Activated CD8-positive, alpha-beta memory T cell treated with anti-CD3 and anti-CD28 coated beads for 36 hours (primary cell): ENCODE measurements at regions not wholly inside any gene's neighbourhood (a gene's known extent, or its start where the extent isn't known, plus 50 kb on each side); places are given as distances from the start of the nearest gene placed in this dataset.

Experiments used
- CTCF ChIA-PET: fragments of 350-600 bp; sonication (Branson Sonifier 250); formaldehyde crosslinking; loops from one replicate; lab custom pipeline; 2021; ENCODE audit warnings: antibody characterized with exemption; lab: Charles Lee
- POLR2A ChIA-PET: fragments of 350-600 bp; sonication (Branson Sonifier 250); formaldehyde crosslinking; loops from one replicate; lab custom pipeline; 2021; ENCODE audit warnings: antibody characterized with exemption; lab: Charles Lee

DNA sequence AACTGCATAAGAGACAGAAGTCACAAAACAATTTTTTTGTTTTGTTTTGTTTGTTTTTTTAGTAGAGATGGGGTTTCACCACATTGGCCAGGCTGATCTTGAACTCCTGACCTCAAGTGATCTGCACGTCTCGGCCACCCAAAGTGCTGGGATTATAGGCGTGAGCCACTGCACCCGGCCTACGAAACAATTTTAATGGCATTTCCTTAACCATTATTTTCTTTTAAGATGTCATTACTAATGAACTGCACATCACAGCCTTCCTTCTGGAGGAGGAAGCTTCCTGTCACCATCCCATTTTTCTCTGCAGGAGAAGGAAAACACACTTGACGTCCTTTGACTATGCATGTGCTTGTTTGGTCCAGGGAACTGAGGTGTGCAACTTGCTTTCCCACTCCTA lies 125.3 kb upstream of the AKIRIN2 start:
- ChIA-PET POLR2A (no interaction called here), CTCF (no interaction called here)

DNA sequence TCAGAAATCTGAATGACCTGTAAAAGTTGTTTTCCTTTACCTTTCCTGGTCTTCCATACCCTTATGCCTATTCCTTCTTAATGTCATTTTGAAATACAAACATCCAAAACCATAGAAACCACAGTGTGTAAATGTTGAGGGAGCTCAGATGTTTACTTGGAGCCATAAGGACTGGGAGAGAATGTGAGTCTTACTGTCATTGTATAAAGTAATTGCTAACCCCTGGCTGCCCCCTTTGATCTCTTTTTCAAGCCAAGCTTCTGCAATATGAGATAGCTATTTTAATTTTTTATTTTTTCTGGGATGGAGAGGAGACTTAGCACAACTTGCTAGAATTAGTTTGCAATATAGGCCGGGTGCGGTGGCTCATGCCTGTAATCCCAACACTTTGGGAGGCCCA lies 124.4 kb upstream of the AKIRIN2 start:
- CTCF ChIA-PET: no interaction called here
- POLR2A ChIA-PET: no interaction called here

DNA sequence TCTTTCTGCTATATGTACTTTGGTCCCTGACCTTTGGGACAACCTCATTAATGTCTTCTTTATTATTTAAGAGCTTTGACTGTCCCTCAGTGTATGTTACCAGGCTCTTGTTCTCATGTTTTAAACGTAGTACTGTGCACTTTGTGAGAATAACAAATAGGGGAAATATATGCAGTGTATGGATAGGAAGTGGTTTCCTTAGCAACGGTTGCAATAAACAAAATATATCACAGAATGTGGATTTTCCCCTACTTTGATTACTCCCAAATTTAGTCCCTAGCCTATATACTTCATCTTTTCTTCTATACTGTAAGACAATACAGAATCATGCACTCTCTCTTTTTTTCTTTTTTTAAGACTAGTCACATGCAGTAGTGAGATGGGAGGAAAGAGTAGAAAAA lies 123.8 kb upstream of the AKIRIN2 start:
- ChIA-PET CTCF (no interaction called here), POLR2A (no interaction called here)

DNA sequence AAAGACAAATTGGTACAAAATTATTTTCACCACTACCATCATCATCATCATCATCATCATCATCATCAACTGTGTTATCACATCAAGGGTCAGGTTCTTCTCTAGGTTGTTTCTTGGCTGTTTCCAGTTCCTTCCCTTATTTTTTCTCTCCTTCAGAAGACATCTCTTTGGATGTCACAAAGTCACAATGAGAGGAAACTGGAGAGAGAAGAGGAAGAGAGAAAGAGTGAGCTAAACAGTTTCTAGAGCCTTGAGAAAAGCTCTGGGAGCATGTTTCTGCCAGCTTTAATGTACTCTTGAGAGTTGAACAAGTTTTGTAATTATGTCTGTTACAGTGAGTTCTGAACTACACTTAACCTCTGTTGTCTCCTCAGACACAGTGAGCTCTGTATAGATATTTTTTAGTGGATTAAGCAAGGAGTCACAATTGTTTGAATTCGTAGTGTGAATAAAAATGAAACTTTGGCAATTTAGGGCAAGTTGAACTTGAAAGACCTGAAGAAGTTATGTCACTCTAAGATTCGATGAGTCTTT lies 123.0 kb upstream of the AKIRIN2 start:
- ChIA-PET CTCF (no interaction called here), POLR2A (no interaction called here)

- ChIA-PET POLR2A (no interaction called here), CTCF (interaction anchor here (0.7 kb wide), 1 partner anchor 417 kb away, joined by 3 read pairs; no protein-coding TSS in a partner anchor)
Measured at GRCh38 chr6:87822011-87822410, 120.0 kb upstream of the AKIRIN2 start.

GRCh38 chr6:87820343-87820984 lies 118.4 kb upstream of the AKIRIN2 start:
- POLR2A ChIA-PET: no interaction called here

GRCh38 chr6:87817183-87817582 lies 115.2 kb upstream of the AKIRIN2 start:
- ChIA-PET POLR2A (no interaction called here), CTCF (no interaction called here)

More at GRCh38 chr6:87820343-87820984, 118.4 kb upstream of the AKIRIN2 start:
- CTCF ChIA-PET: interaction anchor here (0.6 to 0.7 kb wide), 3 partner anchors 115 to 356 kb away, joined by 3 to 5 read pairs (median 4); no protein-coding TSS in a partner anchor

- CTCF ChIA-PET: no interaction called here
- POLR2A ChIA-PET: no interaction called here
Measured at GRCh38 chr6:87815449-87815848, 113.4 kb upstream of the AKIRIN2 start.

DNA sequence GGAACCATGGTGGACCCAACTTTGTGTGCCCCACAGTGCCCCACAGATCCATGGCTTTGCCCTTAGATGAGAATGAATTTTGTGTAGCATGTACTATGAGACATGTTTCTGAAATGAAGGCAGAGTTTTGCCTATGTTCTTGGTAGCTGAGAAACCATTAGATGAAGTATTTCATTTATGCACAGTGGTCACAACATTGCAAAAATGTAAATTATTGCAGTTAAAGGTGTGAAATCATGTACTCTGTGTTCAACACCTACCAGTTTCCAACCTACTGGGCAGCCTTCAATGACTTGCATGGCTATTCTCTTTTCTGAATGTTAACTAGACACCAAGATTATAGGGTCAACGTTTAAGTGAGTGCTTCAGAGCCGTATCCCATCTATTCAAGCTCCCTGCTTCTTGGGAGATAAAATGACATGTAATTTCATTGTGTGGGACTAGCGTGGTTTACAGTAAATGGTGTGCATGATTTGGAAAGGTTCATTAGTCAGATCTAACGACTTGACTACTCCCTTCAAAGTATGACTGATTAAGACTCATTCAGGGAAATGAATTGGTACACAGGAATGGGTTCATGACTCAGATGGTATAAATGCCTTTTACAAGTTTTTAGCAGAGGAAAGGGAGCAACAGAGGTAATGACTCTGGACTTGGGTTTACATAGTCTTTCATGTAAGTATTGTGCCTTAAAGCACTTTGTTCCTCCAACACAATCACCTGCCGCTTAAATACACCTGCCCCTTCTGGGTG lies 106.1 kb upstream of the AKIRIN2 start:
- ChIA-PET POLR2A (no interaction called here), CTCF (no interaction called here)

GRCh38 chr6:87807475-87807874 lies 105.4 kb upstream of the AKIRIN2 start:
- CTCF ChIA-PET: no interaction called here
- POLR2A ChIA-PET: no interaction called here

GRCh38 chr6:87806635-87807034 lies 104.6 kb upstream of the AKIRIN2 start:
- POLR2A ChIA-PET: no interaction called here
- CTCF ChIA-PET: no interaction called here

DNA sequence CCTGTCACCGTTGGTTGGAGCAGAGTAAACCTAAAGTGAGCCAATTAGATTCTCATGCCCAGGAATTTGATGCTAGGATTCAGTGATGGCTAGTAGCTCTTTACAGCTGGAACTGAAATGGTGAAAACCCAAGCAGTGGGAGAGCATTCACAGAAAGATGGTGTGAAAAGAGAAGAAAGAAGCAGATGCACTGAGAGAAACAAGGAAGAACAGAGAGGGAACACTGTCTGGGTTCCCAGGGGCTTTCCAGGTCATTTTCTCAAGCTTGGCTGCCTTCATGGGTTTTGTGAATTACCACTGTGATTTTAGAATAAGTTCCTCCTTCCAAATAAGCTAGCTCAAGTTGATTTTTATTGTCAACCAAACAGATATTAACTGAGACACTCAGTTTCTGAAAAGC lies 104.1 kb upstream of the AKIRIN2 start:
- POLR2A ChIA-PET: no interaction called here
- CTCF ChIA-PET: no interaction called here

DNA sequence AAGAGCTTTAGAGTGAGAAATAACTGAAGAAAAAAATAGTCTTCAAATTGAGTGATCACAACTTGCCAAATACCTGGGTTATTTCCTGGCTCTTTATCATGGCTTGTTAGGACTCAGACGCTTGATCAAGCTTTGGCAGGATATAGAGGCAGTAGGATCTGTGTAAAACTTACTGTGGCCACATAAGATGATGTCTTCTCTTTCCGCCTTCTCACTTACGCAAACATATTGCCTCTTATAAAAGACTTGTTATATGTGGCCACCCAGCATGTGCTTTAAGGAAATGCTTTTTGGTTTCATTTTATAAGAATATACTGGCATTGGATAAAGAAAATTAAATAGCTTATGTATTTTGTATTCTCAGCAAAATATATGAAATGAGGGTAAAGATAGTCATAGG lies 101.8 kb upstream of the AKIRIN2 start:
- ChIA-PET CTCF (interaction anchor here (1.1 kb wide), 1 partner anchor 148 kb away, joined by 4 read pairs; no protein-coding TSS in a partner anchor), POLR2A (interaction anchor here (0.6 kb wide), 1 partner anchor 12 kb away, joined by 3 read pairs; no protein-coding TSS in a partner anchor)

- ChIA-PET POLR2A (no interaction called here), CTCF (no interaction called here)
Measured at GRCh38 chr6:87799651-87800050, 97.6 kb upstream of the AKIRIN2 start.

DNA sequence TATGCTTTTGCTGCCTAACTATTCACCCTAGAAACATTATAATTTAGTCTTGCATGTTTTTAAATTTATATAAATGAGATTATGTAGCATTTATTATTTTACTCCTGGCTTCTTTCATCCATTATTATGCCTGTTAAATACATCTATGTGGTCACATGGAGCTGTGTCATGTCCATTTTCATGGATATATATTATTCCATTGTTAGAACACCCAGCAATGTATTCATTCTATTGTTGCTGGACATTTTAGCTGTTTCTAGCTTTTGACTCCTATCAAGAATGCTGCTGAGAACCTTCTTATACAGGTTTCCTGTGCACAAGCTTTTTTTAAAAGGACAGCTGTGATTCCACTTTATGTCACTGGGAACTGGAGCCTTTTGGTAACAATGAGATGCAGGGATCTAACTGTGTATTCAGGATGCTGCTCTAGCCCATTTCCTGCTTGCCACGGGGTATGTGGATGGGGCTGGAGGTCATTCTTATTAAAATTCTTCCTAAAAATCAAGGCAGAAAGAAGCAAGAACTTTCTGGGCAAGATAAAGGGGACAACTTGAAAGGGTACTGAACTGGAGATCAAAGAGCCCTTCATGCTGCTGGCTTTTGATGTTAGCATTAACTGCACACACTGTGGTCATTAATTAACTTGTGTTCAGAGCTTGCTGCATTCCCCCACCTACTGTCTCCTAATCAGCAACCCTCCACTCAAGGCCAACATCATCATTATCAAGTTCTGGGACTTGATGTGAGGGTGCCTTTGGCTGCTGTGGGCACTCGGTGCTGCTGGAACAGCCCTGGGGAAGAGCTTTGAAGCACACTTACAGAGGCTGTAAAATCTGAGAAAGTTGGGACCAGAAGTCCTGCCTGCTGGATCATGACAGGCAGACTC lies 96.6 kb upstream of the AKIRIN2 start:
- CTCF ChIA-PET: no interaction called here
- POLR2A ChIA-PET: no interaction called here

GRCh38 chr6:87794922-87795885 lies 93.2 kb upstream of the AKIRIN2 start:
- ChIA-PET CTCF (interaction anchor here (0.7 kb wide), 1 partner anchor 296 kb away, joined by 3 read pairs; no protein-coding TSS in a partner anchor), POLR2A (no interaction called here)

DNA sequence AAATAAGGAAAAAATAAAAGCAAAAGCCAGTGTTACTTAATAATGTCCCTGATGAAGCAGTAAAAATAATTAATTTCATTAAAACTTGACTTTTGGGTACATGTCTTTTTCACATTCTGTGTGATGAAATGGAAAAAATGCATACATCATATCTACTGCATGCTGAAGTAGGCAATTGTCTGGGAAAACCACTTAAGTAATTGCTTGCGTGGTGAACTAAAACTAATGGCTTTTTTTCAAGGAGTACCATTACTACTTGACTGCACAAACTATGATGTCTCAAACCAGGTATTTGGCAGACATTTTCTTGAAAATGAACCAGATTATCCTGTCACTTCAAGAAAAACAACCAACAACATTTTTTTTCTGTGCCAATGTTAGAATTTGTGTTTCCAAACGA lies 91.3 kb upstream of the AKIRIN2 start:
- POLR2A ChIA-PET: no interaction called here
- CTCF ChIA-PET: no interaction called here

GRCh38 chr6:87791982-87792381 lies 89.9 kb upstream of the AKIRIN2 start:
- ChIA-PET POLR2A (interaction anchor here (0.7 kb wide), 1 partner anchor 12 kb away, joined by 3 read pairs; no protein-coding TSS in a partner anchor), CTCF (no interaction called here)
